Cardiac fibroblast (primary cell): ENCODE measurements at regions not wholly inside any gene's neighbourhood (a gene's known extent, or its start where the extent isn't known, plus 50 kb on each side); places are given as distances from the start of the nearest gene placed in this dataset.

Experiments used
- DNase-seq, 2 donors: peaks; one replicate each; pipeline versions ENCODE4 v3.0.0 to v3.0.0-alpha.2; 2010; ENCODE audit warnings: low read depth in 2 of 2
- H3K4me3 ChIP-seq, 2 donors: replicated peaks in 1 of 2; 1 replicate in 1 of 2; 2 replicates in 1 of 2; pipeline ENCODE4 v1.5.1; 2011; ENCODE audit warnings: low read depth in 2 of 2, low read length in 2 of 2, mild to moderate bottlenecking in 2 of 2, moderate library complexity in 1 of 2
- TF ChIP-seq, protein P1 (sequence below): IDR thresholded peaks from one replicate; pipeline ENCODE4 v1.5.1; 2011; ENCODE audit warnings: low read depth, mild to moderate bottlenecking, low read length, inconsistent platforms

GRCh38 chr5:68950125-68950524 is 143.7 kb upstream of the SLC30A5 start:
- TF ChIP-seq, protein P1, sequence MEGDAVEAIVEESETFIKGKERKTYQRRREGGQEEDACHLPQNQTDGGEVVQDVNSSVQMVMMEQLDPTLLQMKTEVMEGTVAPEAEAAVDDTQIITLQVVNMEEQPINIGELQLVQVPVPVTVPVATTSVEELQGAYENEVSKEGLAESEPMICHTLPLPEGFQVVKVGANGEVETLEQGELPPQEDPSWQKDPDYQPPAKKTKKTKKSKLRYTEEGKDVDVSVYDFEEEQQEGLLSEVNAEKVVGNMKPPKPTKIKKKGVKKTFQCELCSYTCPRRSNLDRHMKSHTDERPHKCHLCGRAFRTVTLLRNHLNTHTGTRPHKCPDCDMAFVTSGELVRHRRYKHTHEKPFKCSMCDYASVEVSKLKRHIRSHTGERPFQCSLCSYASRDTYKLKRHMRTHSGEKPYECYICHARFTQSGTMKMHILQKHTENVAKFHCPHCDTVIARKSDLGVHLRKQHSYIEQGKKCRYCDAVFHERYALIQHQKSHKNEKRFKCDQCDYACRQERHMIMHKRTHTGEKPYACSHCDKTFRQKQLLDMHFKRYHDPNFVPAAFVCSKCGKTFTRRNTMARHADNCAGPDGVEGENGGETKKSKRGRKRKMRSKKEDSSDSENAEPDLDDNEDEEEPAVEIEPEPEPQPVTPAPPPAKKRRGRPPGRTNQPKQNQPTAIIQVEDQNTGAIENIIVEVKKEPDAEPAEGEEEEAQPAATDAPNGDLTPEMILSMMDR = no peak
- no peak for DNase-seq
- H3K4me3 ChIP-seq = no peak overlapping the region

- TF ChIP-seq, protein P1 = no peak
- no peak overlapping the region for H3K4me3 ChIP-seq
- DNase-seq = peak in 1 of 2 donors; percentile 37
These were observed 142.9 kb upstream of the SLC30A5 start for GRCh38 chr5:68950930-68951329.

DNA sequence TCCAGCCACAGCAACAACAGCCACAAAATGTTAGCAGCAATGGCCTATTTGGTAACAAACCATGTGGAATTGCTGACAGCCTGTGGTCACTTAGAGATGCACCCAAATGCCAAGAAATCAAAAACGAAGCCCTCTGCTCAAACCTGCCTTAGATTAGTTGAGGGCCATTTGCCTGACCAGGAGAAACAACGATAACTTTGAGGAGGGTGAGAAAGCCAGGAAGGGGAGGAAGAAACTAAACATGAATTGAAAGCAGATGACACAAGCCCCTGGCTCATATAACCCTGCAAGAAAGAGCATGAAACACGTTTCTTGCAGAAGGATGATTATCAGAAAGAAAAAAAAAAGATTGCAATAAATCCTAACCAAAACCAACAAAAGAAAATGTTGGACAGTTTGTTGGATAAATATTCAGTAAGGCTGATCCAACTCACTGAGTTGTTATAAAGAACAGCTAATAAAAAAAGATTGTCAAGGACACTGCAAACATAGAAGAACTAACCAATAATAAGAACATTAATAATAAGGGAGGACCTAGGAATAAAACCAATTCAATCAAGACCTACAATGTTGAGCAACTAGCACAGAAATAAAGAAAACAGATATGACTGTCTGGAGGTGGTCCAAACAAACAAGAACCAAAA is 140.5 kb upstream of the SLC30A5 start:
- no peak for DNase-seq
- no peak overlapping the region for H3K4me3 ChIP-seq
- TF ChIP-seq, protein P1 = no peak

DNA sequence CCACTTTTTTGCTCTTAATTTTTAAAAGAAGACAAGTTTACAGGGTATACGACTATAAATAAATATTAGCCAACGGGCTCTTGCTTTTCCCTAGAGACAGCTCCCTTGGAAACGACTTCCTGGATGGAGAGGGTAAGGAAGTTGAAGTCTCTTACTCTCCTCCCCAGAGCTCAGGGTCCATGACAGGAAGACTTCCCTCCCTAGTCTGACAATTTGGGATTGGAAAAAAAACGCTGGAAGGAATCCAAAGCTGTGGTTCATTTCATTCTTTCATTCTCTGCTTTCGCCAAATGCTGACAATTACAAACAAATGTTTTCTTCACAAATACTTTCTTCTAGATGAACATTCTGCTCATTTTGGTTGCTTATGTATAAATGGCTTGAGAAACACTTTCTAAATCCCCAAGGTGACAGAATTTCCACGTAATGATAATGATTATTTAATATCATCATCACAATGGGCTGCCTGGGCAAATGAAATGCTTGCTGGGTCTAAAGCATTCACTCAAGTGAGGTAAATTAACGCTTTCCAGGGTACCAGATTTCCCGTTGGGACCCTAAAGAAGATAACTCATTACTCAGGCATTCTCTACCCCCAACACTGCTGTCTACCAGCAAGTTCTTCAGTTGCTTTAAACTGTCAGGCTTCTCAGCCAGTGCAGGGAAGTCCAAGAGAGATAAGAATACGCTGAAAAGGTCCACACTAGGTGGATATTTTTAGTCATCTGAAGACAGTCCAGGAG is 139.8 kb upstream of the SLC30A5 start:
- TF ChIP-seq, protein P1 = no peak
- H3K4me3 ChIP-seq = no peak overlapping the region
- peak; percentile 48 to 79 for DNase-seq

DNA sequence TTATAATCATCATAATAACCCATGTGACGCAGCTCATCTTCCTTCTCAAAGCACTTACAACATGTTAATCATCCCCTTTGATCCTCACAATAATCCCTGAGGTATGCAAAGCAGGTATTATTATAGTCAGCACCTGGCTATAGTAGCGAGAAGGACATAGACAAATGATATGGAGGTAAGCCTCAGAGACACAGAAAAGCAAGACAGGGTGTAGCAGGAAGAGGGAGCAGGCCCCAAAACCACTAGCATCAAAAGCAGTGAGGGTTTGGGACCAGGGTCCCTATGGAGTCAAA is 139.2 kb upstream of the SLC30A5 start:
- DNase-seq = no peak
- no peak overlapping the region for H3K4me3 ChIP-seq
- TF ChIP-seq, protein P1 = no peak

DNA sequence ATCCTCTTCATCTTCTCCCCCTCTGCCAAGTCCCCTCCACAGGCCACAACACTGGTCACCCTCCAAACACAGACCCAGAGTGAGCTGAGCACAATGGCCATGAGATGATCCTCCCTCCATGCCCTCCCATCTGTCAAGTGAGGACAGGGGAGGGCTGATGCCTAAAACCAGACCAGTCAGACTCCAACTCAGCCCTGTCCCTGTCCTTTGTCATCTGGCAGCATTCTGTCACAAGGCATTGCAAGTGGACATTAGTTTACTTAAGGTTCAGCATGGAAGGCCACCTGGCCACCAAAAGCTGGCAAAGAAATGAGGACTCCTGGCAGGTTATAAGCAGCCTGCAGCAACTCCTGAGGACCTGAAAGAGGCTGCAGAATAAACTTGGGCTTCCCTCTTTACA is 136.2 kb upstream of the SLC30A5 start:
- no peak for DNase-seq
- no peak overlapping the region for H3K4me3 ChIP-seq
- TF ChIP-seq, protein P1 = no peak
